WTC11 (cell line): ENCODE measurements at regions not wholly inside any gene's neighbourhood (a gene's known extent, or its start where the extent isn't known, plus 50 kb on each side); places are given as distances from the start of the nearest gene placed in this dataset.
"Not testable (repeated sequence)": the region's sequence is repeated elsewhere in the genome, so short reads cannot be mapped to it uniquely, and the experiment has no call there.

ENCODE experiments used
- ATAC-seq: fragments of 200-7000 bp; cut with Tn5 transposase; 2 replicates; pipeline ENCODE4 v1.10.0; 2021; ENCODE audit warnings: mild to moderate bottlenecking, moderate library complexity
- CTCF ChIA-PET: fragments of 300-600 bp; sonication (Branson Sonifier 250); formaldehyde crosslinking; loops from one replicate; lab custom pipeline; 2021; ENCODE audit warnings: antibody characterized with exemption; lab: Charles Lee
- POLR2A ChIA-PET: fragments of 350-600 bp; sonication (Branson Sonifier 250); formaldehyde crosslinking; loops from one replicate; lab custom pipeline; 2021; ENCODE audit warnings: antibody characterized with exemption; lab: Charles Lee
- DNase-seq: peaks from one replicate; pipeline ENCODE4 v3.0.0; 2021; ENCODE audit warnings: low spot score
- H3K27ac Mint-ChIP-seq: 2 replicates; pipeline ENCODE4 v1.8.0; 2021; ENCODE audit warnings: mixed read lengths
- H3K27me3 Mint-ChIP-seq: 2 replicates; pipeline ENCODE4 v1.8.0; 2021; ENCODE audit warnings: low read depth, mild to moderate bottlenecking, moderate library complexity, mixed read lengths
- H3K36me3 Mint-ChIP-seq: 2 replicates; pipeline ENCODE4 v1.8.0; 2021; ENCODE audit warnings: mixed read lengths
- H3K4me1 Mint-ChIP-seq: 2 replicates; pipeline ENCODE4 v1.8.0; 2022; ENCODE audit warnings: mixed read lengths
- H3K4me3 Mint-ChIP-seq: 2 replicates; pipeline ENCODE4 v1.8.0; 2021; ENCODE audit warnings: mild to moderate bottlenecking, moderate library complexity, mixed read lengths
- H3K9me3 Mint-ChIP-seq: 2 replicates; pipeline ENCODE4 v1.8.0; 2021; ENCODE audit warnings: mixed read lengths
- CBFB ChIP-seq: sonication (generic); formaldehyde crosslinking; IDR thresholded peaks from 2 replicates; pipeline ENCODE4 v1.8.1; 2022; ENCODE audit warnings: mild to moderate bottlenecking, low read depth, missing genetic modification reagents
- CREB1 ChIP-seq: sonication (generic); formaldehyde crosslinking; IDR thresholded peaks from 2 replicates; pipeline ENCODE4 v1.8.0; 2023; ENCODE audit warnings: mild to moderate bottlenecking, missing genetic modification reagents
- CTCF ChIP-seq: fragments of 200-600 bp; IDR thresholded peaks from 2 replicates; pipeline ENCODE4 v1.8.0; 2022; ENCODE audit warnings: antibody characterized with exemption
- FOXJ3 ChIP-seq: sonication (generic); formaldehyde crosslinking; IDR thresholded peaks from 2 replicates; pipeline ENCODE4 v1.9.0; 2021; ENCODE audit warnings: missing genetic modification reagents, mild to moderate bottlenecking, borderline replicate concordance
- FOXK1 ChIP-seq: sonication (generic); formaldehyde crosslinking; IDR thresholded peaks from 2 replicates; pipeline ENCODE4 v1.8.0; 2022; ENCODE audit warnings: mild to moderate bottlenecking, moderate library complexity, missing genetic modification reagents
- GTF2I ChIP-seq: fragments of 250-450 bp; sonication (Bioruptor Pico); conservative IDR thresholded peaks from 2 replicates; pipeline ENCODE4 v1.4.0; 2021; ENCODE audit warnings: mild to moderate bottlenecking
- SP1 ChIP-seq: sonication (generic); formaldehyde crosslinking; conservative IDR thresholded peaks from 2 replicates; pipeline ENCODE4 v1.8.1; 2022; ENCODE audit warnings: missing genetic modification reagents
- STAT6 ChIP-seq: sonication (generic); formaldehyde crosslinking; conservative IDR thresholded peaks from 2 replicates; pipeline ENCODE4 v1.8.1; 2023; ENCODE audit warnings: mild to moderate bottlenecking, low read depth, missing genetic modification reagents, moderate library complexity
- TEAD1 ChIP-seq: sonication (generic); formaldehyde crosslinking; IDR thresholded peaks from 2 replicates; pipeline ENCODE4 v1.8.0; 2022; ENCODE audit warnings: mild to moderate bottlenecking, missing genetic modification reagents
- USF1 ChIP-seq: sonication (generic); formaldehyde crosslinking; IDR thresholded peaks from 2 replicates; pipeline ENCODE4 v1.8.0; 2022; ENCODE audit warnings: mild to moderate bottlenecking, missing genetic modification reagents
- ZMAT4 ChIP-seq: fragments of 250-450 bp; sonication (Bioruptor Pico); IDR thresholded peaks from 2 replicates; pipeline ENCODE4 v1.9.0; 2021; ENCODE audit warnings: mild to moderate bottlenecking
- ZNF138 ChIP-seq: sonication (generic); formaldehyde crosslinking; conservative IDR thresholded peaks from 2 replicates; pipeline ENCODE4 v1.8.1; 2022; ENCODE audit warnings: mild to moderate bottlenecking, moderate library complexity, missing genetic modification reagents
- ZNF263 ChIP-seq: sonication (generic); formaldehyde crosslinking; IDR thresholded peaks from 2 replicates; pipeline ENCODE4 v1.8.1; 2022; ENCODE audit warnings: low read depth, mild to moderate bottlenecking, moderate library complexity, missing genetic modification reagents
- ZNF423 ChIP-seq: fragments of 250-450 bp; sonication (Bioruptor Pico); IDR thresholded peaks from 2 replicates; pipeline ENCODE4 v2.1.2; 2022; ENCODE audit warnings: mild to moderate bottlenecking, moderate library complexity
- TF ChIP-seq, protein P1 (sequence below): sonication (generic); formaldehyde crosslinking; IDR thresholded peaks from 2 replicates; pipeline ENCODE4 v1.8.0; 2022; ENCODE audit warnings: mild to moderate bottlenecking, missing genetic modification reagents
- TF ChIP-seq, protein P2 (sequence below): fragments of 250-450 bp; sonication (Bioruptor Pico); IDR thresholded peaks from 2 replicates; pipeline ENCODE4 v1.9.0; 2021; ENCODE audit warnings: mild to moderate bottlenecking, borderline replicate concordance
- TF ChIP-seq, protein P3 (sequence below): sonication (generic); formaldehyde crosslinking; IDR thresholded peaks from 2 replicates; pipeline ENCODE4 v1.8.1; 2022; ENCODE audit warnings: mild to moderate bottlenecking, missing genetic modification reagents, moderate library complexity, borderline replicate concordance
- TF ChIP-seq, protein P4 (sequence below): sonication (generic); formaldehyde crosslinking; IDR thresholded peaks from 2 replicates; pipeline ENCODE4 v1.8.0; 2023; ENCODE audit warnings: mild to moderate bottlenecking, missing genetic modification reagents

DNA sequence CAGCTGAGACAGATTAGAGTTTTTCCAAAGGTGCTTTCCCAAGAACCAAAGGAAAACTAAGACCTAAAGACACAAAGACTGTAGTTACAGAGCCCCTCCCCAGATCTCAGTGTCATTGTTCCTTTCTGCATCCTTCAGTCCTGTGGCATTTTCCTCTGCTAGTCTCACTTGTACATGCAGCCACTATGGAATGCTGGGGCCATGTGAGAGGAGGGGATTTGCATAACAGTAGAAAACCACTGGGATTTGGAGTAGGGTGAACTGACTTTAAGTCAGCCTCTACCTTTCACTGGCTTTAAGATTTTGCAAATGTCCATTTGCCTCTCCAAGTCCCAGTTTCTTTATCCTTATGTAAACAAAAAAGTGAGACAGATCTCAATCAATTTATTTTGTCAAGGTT lies 119.4 kb upstream of the F3 start (continued):
- TF ChIP-seq CTCF, result no peak
- peak; percentile 76; the same call in 1 of the 2 replicates for TF ChIP-seq TEAD1
- peak; percentile 66; the same call in 1 of the 2 replicates for TF ChIP-seq USF1
- TF ChIP-seq SP1, result no peak
- TF ChIP-seq ZNF138 (CRISPR knock-in tag), result no peak

- no peak for TF ChIP-seq GTF2I (CRISPR knock-in tag)
- no peak for TF ChIP-seq STAT6
- no peak for TF ChIP-seq CREB1
- TF ChIP-seq, protein P1, sequence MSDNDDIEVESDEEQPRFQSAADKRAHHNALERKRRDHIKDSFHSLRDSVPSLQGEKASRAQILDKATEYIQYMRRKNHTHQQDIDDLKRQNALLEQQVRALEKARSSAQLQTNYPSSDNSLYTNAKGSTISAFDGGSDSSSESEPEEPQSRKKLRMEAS (CRISPR knock-in tag), result no peak
- TF ChIP-seq ZNF423, result no peak
- TF ChIP-seq FOXJ3 (CRISPR knock-in tag), result no peak
- TF ChIP-seq, protein P2, sequence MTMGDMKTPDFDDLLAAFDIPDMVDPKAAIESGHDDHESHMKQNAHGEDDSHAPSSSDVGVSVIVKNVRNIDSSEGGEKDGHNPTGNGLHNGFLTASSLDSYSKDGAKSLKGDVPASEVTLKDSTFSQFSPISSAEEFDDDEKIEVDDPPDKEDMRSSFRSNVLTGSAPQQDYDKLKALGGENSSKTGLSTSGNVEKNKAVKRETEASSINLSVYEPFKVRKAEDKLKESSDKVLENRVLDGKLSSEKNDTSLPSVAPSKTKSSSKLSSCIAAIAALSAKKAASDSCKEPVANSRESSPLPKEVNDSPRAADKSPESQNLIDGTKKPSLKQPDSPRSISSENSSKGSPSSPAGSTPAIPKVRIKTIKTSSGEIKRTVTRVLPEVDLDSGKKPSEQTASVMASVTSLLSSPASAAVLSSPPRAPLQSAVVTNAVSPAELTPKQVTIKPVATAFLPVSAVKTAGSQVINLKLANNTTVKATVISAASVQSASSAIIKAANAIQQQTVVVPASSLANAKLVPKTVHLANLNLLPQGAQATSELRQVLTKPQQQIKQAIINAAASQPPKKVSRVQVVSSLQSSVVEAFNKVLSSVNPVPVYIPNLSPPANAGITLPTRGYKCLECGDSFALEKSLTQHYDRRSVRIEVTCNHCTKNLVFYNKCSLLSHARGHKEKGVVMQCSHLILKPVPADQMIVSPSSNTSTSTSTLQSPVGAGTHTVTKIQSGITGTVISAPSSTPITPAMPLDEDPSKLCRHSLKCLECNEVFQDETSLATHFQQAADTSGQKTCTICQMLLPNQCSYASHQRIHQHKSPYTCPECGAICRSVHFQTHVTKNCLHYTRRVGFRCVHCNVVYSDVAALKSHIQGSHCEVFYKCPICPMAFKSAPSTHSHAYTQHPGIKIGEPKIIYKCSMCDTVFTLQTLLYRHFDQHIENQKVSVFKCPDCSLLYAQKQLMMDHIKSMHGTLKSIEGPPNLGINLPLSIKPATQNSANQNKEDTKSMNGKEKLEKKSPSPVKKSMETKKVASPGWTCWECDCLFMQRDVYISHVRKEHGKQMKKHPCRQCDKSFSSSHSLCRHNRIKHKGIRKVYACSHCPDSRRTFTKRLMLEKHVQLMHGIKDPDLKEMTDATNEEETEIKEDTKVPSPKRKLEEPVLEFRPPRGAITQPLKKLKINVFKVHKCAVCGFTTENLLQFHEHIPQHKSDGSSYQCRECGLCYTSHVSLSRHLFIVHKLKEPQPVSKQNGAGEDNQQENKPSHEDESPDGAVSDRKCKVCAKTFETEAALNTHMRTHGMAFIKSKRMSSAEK (CRISPR knock-in tag), result no peak
- TF ChIP-seq ZNF263 (CRISPR knock-in tag), result no peak
- TF ChIP-seq, protein P3, sequence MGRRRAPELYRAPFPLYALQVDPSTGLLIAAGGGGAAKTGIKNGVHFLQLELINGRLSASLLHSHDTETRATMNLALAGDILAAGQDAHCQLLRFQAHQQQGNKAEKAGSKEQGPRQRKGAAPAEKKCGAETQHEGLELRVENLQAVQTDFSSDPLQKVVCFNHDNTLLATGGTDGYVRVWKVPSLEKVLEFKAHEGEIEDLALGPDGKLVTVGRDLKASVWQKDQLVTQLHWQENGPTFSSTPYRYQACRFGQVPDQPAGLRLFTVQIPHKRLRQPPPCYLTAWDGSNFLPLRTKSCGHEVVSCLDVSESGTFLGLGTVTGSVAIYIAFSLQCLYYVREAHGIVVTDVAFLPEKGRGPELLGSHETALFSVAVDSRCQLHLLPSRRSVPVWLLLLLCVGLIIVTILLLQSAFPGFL (CRISPR knock-in tag), result no peak
- no peak for TF ChIP-seq ZMAT4 (CRISPR knock-in tag)
- TF ChIP-seq CBFB (CRISPR knock-in tag), result no peak
- TF ChIP-seq FOXK1, result no peak
- TF ChIP-seq, protein P4, sequence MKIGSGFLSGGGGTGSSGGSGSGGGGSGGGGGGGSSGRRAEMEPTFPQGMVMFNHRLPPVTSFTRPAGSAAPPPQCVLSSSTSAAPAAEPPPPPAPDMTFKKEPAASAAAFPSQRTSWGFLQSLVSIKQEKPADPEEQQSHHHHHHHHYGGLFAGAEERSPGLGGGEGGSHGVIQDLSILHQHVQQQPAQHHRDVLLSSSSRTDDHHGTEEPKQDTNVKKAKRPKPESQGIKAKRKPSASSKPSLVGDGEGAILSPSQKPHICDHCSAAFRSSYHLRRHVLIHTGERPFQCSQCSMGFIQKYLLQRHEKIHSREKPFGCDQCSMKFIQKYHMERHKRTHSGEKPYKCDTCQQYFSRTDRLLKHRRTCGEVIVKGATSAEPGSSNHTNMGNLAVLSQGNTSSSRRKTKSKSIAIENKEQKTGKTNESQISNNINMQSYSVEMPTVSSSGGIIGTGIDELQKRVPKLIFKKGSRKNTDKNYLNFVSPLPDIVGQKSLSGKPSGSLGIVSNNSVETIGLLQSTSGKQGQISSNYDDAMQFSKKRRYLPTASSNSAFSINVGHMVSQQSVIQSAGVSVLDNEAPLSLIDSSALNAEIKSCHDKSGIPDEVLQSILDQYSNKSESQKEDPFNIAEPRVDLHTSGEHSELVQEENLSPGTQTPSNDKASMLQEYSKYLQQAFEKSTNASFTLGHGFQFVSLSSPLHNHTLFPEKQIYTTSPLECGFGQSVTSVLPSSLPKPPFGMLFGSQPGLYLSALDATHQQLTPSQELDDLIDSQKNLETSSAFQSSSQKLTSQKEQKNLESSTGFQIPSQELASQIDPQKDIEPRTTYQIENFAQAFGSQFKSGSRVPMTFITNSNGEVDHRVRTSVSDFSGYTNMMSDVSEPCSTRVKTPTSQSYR, result no peak
- peaks cover 18% of the 10 kb centered on the region for H3K36me3 Mint-ChIP-seq
- H3K4me1 Mint-ChIP-seq, result peaks cover 72% of the 10 kb centered on the region
- ChIA-PET CTCF (no interaction called here), POLR2A (no interaction called here)
- no peaks in the 10 kb centered on the region for H3K27me3 Mint-ChIP-seq
- DNase-seq (no peak), ATAC-seq (no peak)
- peaks cover 16% of the 10 kb centered on the region for H3K9me3 Mint-ChIP-seq
- H3K27ac Mint-ChIP-seq, result peak overlapping the region; percentile 99
- no peak overlapping the region for H3K4me3 Mint-ChIP-seq
Measured at GRCh38 chr1:94660258-94660657, 118.7 kb upstream of the F3 start.

- peak overlapping the region; percentile 96 for H3K27ac Mint-ChIP-seq
- H3K27me3 Mint-ChIP-seq, POLR2A ChIA-PET, ATAC-seq, H3K4me3 Mint-ChIP-seq, H3K36me3 Mint-ChIP-seq, DNase-seq, CTCF ChIA-PET, H3K9me3 Mint-ChIP-seq: not testable (repeated sequence)
- peaks cover 76% of the 10 kb centered on the region for H3K4me1 Mint-ChIP-seq
Measured at GRCh38 chr1:94659202-94659601, 117.6 kb upstream of the F3 start.
